ENCODE measurements at regions not wholly inside any gene's neighbourhood (a gene's known extent, or its start where the extent isn't known, plus 50 kb on each side); places are given as distances from the start of the nearest gene placed in this dataset.

DNA sequence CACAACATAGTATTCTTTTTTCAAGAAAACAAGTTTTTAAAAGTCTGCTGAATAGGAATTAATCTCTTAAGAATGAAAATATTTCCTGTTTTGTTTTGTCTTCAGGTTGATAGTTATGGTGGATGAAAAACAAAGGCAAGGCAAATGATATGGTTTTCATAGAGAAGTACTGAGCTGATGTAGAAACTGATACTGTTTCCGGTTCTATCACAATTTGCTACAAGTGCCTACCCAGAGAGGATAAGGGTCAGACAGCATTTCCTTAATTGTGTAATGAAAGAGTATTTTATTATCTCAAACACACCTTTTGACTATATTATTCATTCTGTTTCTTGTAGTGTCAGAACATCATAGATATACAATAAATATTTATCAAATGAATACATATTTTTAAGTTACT is 836.3 kb downstream of the SQOR start:
- no peak for TF ChIP-seq POLR2A (IDR thresholded peaks at IDR 0.05; ENCODE audit: low read depth, low read length)
- no peak for TF ChIP-seq POLR2AphosphoS5 (IDR thresholded peaks at IDR 0.05; ENCODE audit: low read depth, low read length)
- no peak for TF ChIP-seq TAF1 (IDR thresholded peaks at IDR 0.05; ENCODE audit: borderline replicate concordance, low read depth, low read length)

Data from GM12892 (cell line).